HL-60 (cell line): ENCODE measurements at regions not wholly inside any gene's neighbourhood (a gene's known extent, or its start where the extent isn't known, plus 50 kb on each side); places are given as distances from the start of the nearest gene placed in this dataset.

Experiments
- DNase-seq, 2 experiments: peaks; one replicate each; pipeline ENCODE4 v3.0.0-alpha.2; 2010 to 2020; ENCODE audit warnings: low read depth in 1 of 2, low spot score in 1 of 2
- H3K27ac ChIP-seq: fragments of 250-450 bp; sonication (Bioruptor Pico); replicated peaks from 2 replicates; pipeline ENCODE4 v1.5.1; 2020; ENCODE audit warnings: mild to moderate bottlenecking, moderate library complexity
- H3K27me3 ChIP-seq: fragments of 250-450 bp; sonication (Bioruptor Pico); 2 replicates; pipeline ENCODE4 v1.5.1; 2021; ENCODE audit warnings: mild to moderate bottlenecking, moderate library complexity; ENCODE audit not compliant: insufficient read depth, poor library complexity, severe bottlenecking
- H3K4me3 ChIP-seq: replicated peaks from 2 replicates; pipeline ENCODE4 v1.5.1; 2011; ENCODE audit warnings: mild to moderate bottlenecking, control low read depth, low read length; ENCODE audit not compliant: insufficient read depth
- CTCF ChIP-seq: IDR thresholded peaks from one replicate; pipeline ENCODE4 v1.5.1; 2011; ENCODE audit warnings: low read length, control low read depth, inconsistent platforms; ENCODE audit not compliant: insufficient read depth
- GABPA ChIP-seq: IDR thresholded peaks from 2 replicates; pipeline ENCODE4 v1.6.1; 2012; ENCODE audit warnings: low read depth
- POLR2AphosphoS5 ChIP-seq: IDR thresholded peaks from 2 replicates; pipeline ENCODE4 v1.6.1; 2012; ENCODE audit warnings: low read depth
- REST ChIP-seq: IDR thresholded peaks from 2 replicates; pipeline ENCODE4 v1.6.1; 2012; ENCODE audit warnings: low read depth; ENCODE audit not compliant: insufficient replicate concordance
- SPI1 ChIP-seq: IDR thresholded peaks from 2 replicates; pipeline ENCODE4 v1.6.1; 2012; ENCODE audit warnings: low read depth, mild to moderate bottlenecking, borderline replicate concordance

DNA sequence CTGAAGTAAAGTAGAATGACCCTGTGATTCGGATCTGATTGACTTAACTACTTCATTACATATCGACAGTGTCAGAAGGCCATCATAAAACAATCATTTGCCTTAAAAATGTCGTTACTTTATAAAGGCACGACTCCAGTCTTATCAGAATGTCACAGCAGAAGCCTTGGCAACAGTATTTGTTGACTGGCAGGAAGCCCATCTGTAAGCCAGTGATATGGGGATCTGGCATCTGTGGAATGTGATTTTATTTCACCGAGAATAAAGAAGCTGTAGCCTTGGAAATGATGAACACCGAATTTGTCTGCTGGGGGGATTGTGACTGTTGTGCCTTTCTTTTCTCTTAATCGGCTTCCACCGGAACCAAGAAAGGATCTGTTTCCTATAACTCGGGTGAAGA lies 362.5 kb downstream of the TDRD3 start:
- Histone ChIP-seq H3K27me3 (no peaks in the 10 kb centered on the region), H3K27ac (no peak overlapping the region), H3K4me3 (no peak overlapping the region)
- TF ChIP-seq CTCF = no peak
- no peak for TF ChIP-seq GABPA
- no peak for TF ChIP-seq SPI1
- no peak for TF ChIP-seq POLR2AphosphoS5
- no peak for TF ChIP-seq REST
- no peak for DNase-seq

DNA sequence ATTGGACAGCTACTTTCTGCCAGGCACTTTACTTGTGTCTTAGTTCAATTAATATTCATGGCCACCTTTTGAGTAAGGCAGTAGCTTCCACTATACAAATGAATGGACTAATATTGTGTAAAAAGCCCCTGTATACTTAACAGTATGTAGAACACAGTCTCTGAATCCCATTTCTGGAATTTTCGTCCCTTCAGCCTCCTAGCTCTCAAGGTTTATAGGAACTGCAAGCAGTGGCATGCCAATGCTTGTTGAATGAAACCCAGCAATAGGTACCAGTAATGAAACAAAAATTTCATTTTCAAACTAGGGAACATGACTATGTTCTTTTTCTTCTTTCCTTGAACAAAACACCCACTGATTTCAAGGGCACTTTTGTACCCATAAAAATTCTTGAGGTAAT lies 361.6 kb downstream of the TDRD3 start:
- no peak for DNase-seq
- Histone ChIP-seq H3K27me3 (no peaks in the 10 kb centered on the region), H3K4me3 (no peak overlapping the region), H3K27ac (no peak overlapping the region)
- TF ChIP-seq REST (no peak), POLR2AphosphoS5 (no peak), CTCF (no peak), GABPA (no peak), SPI1 (no peak)

- no peaks in the 10 kb centered on the region for H3K27me3 ChIP-seq
- H3K27ac ChIP-seq = no peak overlapping the region
- no peak overlapping the region for H3K4me3 ChIP-seq
- no peak for TF ChIP-seq CTCF
- TF ChIP-seq REST = no peak
- TF ChIP-seq SPI1 = no peak
- TF ChIP-seq GABPA = no peak
- TF ChIP-seq POLR2AphosphoS5 = no peak
- DNase-seq = no peak
Observed at GRCh38 chr13:60757501-60758215, 360.6 kb downstream of the TDRD3 start.
